ENCODE measurements at regions not wholly inside any gene's neighbourhood (a gene's known extent, or its start where the extent isn't known, plus 50 kb on each side); places are given as distances from the start of the nearest gene placed in this dataset.

- DNase-seq (ENCODE audit: low read depth in 6 of 9, low spot score in 9 of 9): no peak
- H3K4me1 ChIP-seq (ENCODE audit: control insufficient read depth in 2 of 2, insufficient read depth in 2 of 2, low read length in 2 of 2): no peaks in the 10 kb centered on the region
- WGBS: 94% methylated on average over 6 of the region's 6 CpGs
- no peak overlapping the region for H3K4me3 ChIP-seq (ENCODE audit: low read length in 2 of 2)
- no peaks in the 10 kb centered on the region for H3K36me3 ChIP-seq (ENCODE audit: control insufficient read depth in 2 of 2, insufficient read depth in 2 of 2, low read length in 1 of 2)
- H3K27ac ChIP-seq (ENCODE audit: low read depth in 1 of 2, low read length in 1 of 2): no peak overlapping the region
- no peaks in the 10 kb centered on the region for H3K9me3 ChIP-seq (ENCODE audit: control insufficient read depth in 2 of 2, insufficient read depth in 1 of 2, low read length in 1 of 2)
- H3K27me3 ChIP-seq (ENCODE audit: control insufficient read depth in 2 of 2, insufficient read depth in 1 of 2, low read length in 1 of 2): no peaks in the 10 kb centered on the region
Observed at GRCh38 chr20:17077030-17077429, 149.8 kb upstream of the PCSK2 start.

- DNase-seq (ENCODE audit: low read depth in 6 of 9, low spot score in 9 of 9): no peak
- 67% methylated on average over 1 of the region's 1 CpG for WGBS
- no peaks in the 10 kb centered on the region for H3K36me3 ChIP-seq (ENCODE audit: control insufficient read depth in 2 of 2, insufficient read depth in 2 of 2, low read length in 1 of 2)
Observed at GRCh38 chr20:17083738-17084137, 143.1 kb upstream of the PCSK2 start.

GRCh38 chr20:17084909-17085308 is 141.9 kb upstream of the PCSK2 start:
- H3K27me3 ChIP-seq (ENCODE audit: control insufficient read depth in 2 of 2, insufficient read depth in 1 of 2, low read length in 1 of 2): no peaks in the 10 kb centered on the region
- WGBS: 90% methylated on average over 3 of the region's 3 CpGs
- H3K27ac ChIP-seq (ENCODE audit: low read depth in 1 of 2, low read length in 1 of 2): no peak overlapping the region
- no peaks in the 10 kb centered on the region for H3K36me3 ChIP-seq (ENCODE audit: control insufficient read depth in 2 of 2, insufficient read depth in 2 of 2, low read length in 1 of 2)
- H3K4me1 ChIP-seq (ENCODE audit: control insufficient read depth in 2 of 2, insufficient read depth in 2 of 2, low read length in 2 of 2): no peaks in the 10 kb centered on the region
- no peak overlapping the region for H3K4me3 ChIP-seq (ENCODE audit: low read length in 2 of 2)
- no peaks in the 10 kb centered on the region for H3K9me3 ChIP-seq (ENCODE audit: control insufficient read depth in 2 of 2, insufficient read depth in 1 of 2, low read length in 1 of 2)
- no peak for DNase-seq (ENCODE audit: low read depth in 6 of 9, low spot score in 9 of 9)

More at GRCh38 chr20:17083738-17084137, 143.1 kb upstream of the PCSK2 start:
- no peaks in the 10 kb centered on the region for H3K9me3 ChIP-seq (ENCODE audit: control insufficient read depth in 2 of 2, insufficient read depth in 1 of 2, low read length in 1 of 2)
- no peaks in the 10 kb centered on the region for H3K27me3 ChIP-seq (ENCODE audit: control insufficient read depth in 2 of 2, insufficient read depth in 1 of 2, low read length in 1 of 2)
- H3K4me1 ChIP-seq (ENCODE audit: control insufficient read depth in 2 of 2, insufficient read depth in 2 of 2, low read length in 2 of 2): no peaks in the 10 kb centered on the region
- H3K4me3 ChIP-seq (ENCODE audit: low read length in 2 of 2): no peak overlapping the region
- H3K27ac ChIP-seq (ENCODE audit: low read depth in 1 of 2, low read length in 1 of 2): no peak overlapping the region

- DNase-seq (ENCODE audit: low read depth in 6 of 9, low spot score in 9 of 9): no peak
- no peak overlapping the region for H3K27ac ChIP-seq (ENCODE audit: low read depth in 1 of 2, low read length in 1 of 2)
Observed at GRCh38 chr20:17093782-17094181, 133.1 kb upstream of the PCSK2 start.

GRCh38 chr20:17097603-17098002 is 129.2 kb upstream of the PCSK2 start:
- Histone ChIP-seq H3K9me3 (ENCODE audit: control insufficient read depth in 2 of 2, insufficient read depth in 1 of 2, low read length in 1 of 2) (no peaks in the 10 kb centered on the region), H3K27ac (ENCODE audit: low read depth in 1 of 2, low read length in 1 of 2) (no peak overlapping the region), H3K36me3 (ENCODE audit: control insufficient read depth in 2 of 2, insufficient read depth in 2 of 2, low read length in 1 of 2) (no peaks in the 10 kb centered on the region), H3K4me3 (ENCODE audit: low read length in 2 of 2) (no peak overlapping the region), H3K27me3 (ENCODE audit: control insufficient read depth in 2 of 2, insufficient read depth in 1 of 2, low read length in 1 of 2) (no peaks in the 10 kb centered on the region), H3K4me1 (ENCODE audit: control insufficient read depth in 2 of 2, insufficient read depth in 2 of 2, low read length in 2 of 2) (no peaks in the 10 kb centered on the region)
- 14% methylated on average over 4 of the region's 4 CpGs for WGBS
- DNase-seq (ENCODE audit: low read depth in 6 of 9, low spot score in 9 of 9): no peak

More at GRCh38 chr20:17093782-17094181, 133.1 kb upstream of the PCSK2 start:
- WGBS: 81% methylated on average over 4 of the region's 4 CpGs
- no peaks in the 10 kb centered on the region for H3K9me3 ChIP-seq (ENCODE audit: control insufficient read depth in 2 of 2, insufficient read depth in 1 of 2, low read length in 1 of 2)
- no peaks in the 10 kb centered on the region for H3K27me3 ChIP-seq (ENCODE audit: control insufficient read depth in 2 of 2, insufficient read depth in 1 of 2, low read length in 1 of 2)
- H3K4me1 ChIP-seq (ENCODE audit: control insufficient read depth in 2 of 2, insufficient read depth in 2 of 2, low read length in 2 of 2): no peaks in the 10 kb centered on the region
- no peaks in the 10 kb centered on the region for H3K36me3 ChIP-seq (ENCODE audit: control insufficient read depth in 2 of 2, insufficient read depth in 2 of 2, low read length in 1 of 2)
- no peak overlapping the region for H3K4me3 ChIP-seq (ENCODE audit: low read length in 2 of 2)

- Histone ChIP-seq H3K9me3 (ENCODE audit: control insufficient read depth in 2 of 2, insufficient read depth in 1 of 2, low read length in 1 of 2) (no peaks in the 10 kb centered on the region), H3K4me1 (ENCODE audit: control insufficient read depth in 2 of 2, insufficient read depth in 2 of 2, low read length in 2 of 2) (no peaks in the 10 kb centered on the region), H3K27ac (ENCODE audit: low read depth in 1 of 2, low read length in 1 of 2) (no peak overlapping the region), H3K27me3 (ENCODE audit: control insufficient read depth in 2 of 2, insufficient read depth in 1 of 2, low read length in 1 of 2) (no peaks in the 10 kb centered on the region), H3K4me3 (ENCODE audit: low read length in 2 of 2) (no peak overlapping the region), H3K36me3 (ENCODE audit: control insufficient read depth in 2 of 2, insufficient read depth in 2 of 2, low read length in 1 of 2) (no peaks in the 10 kb centered on the region)
- 90% methylated on average over 1 of the region's 1 CpG for WGBS
- DNase-seq (ENCODE audit: low read depth in 6 of 9, low spot score in 9 of 9): no peak
Observed at GRCh38 chr20:17100506-17100905, 126.3 kb upstream of the PCSK2 start.

- Histone ChIP-seq H3K4me3 (ENCODE audit: low read length in 2 of 2) (no peak overlapping the region), H3K27me3 (ENCODE audit: control insufficient read depth in 2 of 2, insufficient read depth in 1 of 2, low read length in 1 of 2) (no peaks in the 10 kb centered on the region), H3K9me3 (ENCODE audit: control insufficient read depth in 2 of 2, insufficient read depth in 1 of 2, low read length in 1 of 2) (no peaks in the 10 kb centered on the region), H3K27ac (ENCODE audit: low read depth in 1 of 2, low read length in 1 of 2) (no peak overlapping the region), H3K4me1 (ENCODE audit: control insufficient read depth in 2 of 2, insufficient read depth in 2 of 2, low read length in 2 of 2) (no peaks in the 10 kb centered on the region), H3K36me3 (ENCODE audit: control insufficient read depth in 2 of 2, insufficient read depth in 2 of 2, low read length in 1 of 2) (no peaks in the 10 kb centered on the region)
- 86% methylated on average over 6 of the region's 6 CpGs for WGBS
- DNase-seq (ENCODE audit: low read depth in 6 of 9, low spot score in 9 of 9): no peak
Observed at GRCh38 chr20:17107127-17107526, 119.7 kb upstream of the PCSK2 start.

GRCh38 chr20:17108896-17109295 is 117.9 kb upstream of the PCSK2 start:
- no peaks in the 10 kb centered on the region for H3K4me1 ChIP-seq (ENCODE audit: control insufficient read depth in 2 of 2, insufficient read depth in 2 of 2, low read length in 2 of 2)
- H3K4me3 ChIP-seq (ENCODE audit: low read length in 2 of 2): no peak overlapping the region
- no peak for DNase-seq (ENCODE audit: low read depth in 6 of 9, low spot score in 9 of 9)
- no peak overlapping the region for H3K27ac ChIP-seq (ENCODE audit: low read depth in 1 of 2, low read length in 1 of 2)
- WGBS: 69% methylated on average over 2 of the region's 2 CpGs
- no peaks in the 10 kb centered on the region for H3K9me3 ChIP-seq (ENCODE audit: control insufficient read depth in 2 of 2, insufficient read depth in 1 of 2, low read length in 1 of 2)
- H3K36me3 ChIP-seq (ENCODE audit: control insufficient read depth in 2 of 2, insufficient read depth in 2 of 2, low read length in 1 of 2): no peaks in the 10 kb centered on the region
- H3K27me3 ChIP-seq (ENCODE audit: control insufficient read depth in 2 of 2, insufficient read depth in 1 of 2, low read length in 1 of 2): no peaks in the 10 kb centered on the region

- 69% methylated on average over 2 of the region's 2 CpGs for WGBS
- no peaks in the 10 kb centered on the region for H3K9me3 ChIP-seq (ENCODE audit: control insufficient read depth in 2 of 2, insufficient read depth in 1 of 2, low read length in 1 of 2)
- no peaks in the 10 kb centered on the region for H3K27me3 ChIP-seq (ENCODE audit: control insufficient read depth in 2 of 2, insufficient read depth in 1 of 2, low read length in 1 of 2)
Observed at GRCh38 chr20:17109307-17109706, 117.5 kb upstream of the PCSK2 start.

GRCh38 chr20:17128206-17128605 is 98.6 kb upstream of the PCSK2 start:
- Histone ChIP-seq H3K4me1 (ENCODE audit: control insufficient read depth in 2 of 2, insufficient read depth in 2 of 2, low read length in 2 of 2) (no peaks in the 10 kb centered on the region), H3K27ac (ENCODE audit: low read depth in 1 of 2, low read length in 1 of 2) (no peak overlapping the region), H3K36me3 (ENCODE audit: control insufficient read depth in 2 of 2, insufficient read depth in 2 of 2, low read length in 1 of 2) (no peaks in the 10 kb centered on the region), H3K27me3 (ENCODE audit: control insufficient read depth in 2 of 2, insufficient read depth in 1 of 2, low read length in 1 of 2) (no peaks in the 10 kb centered on the region), H3K4me3 (ENCODE audit: low read length in 2 of 2) (no peak overlapping the region), H3K9me3 (ENCODE audit: control insufficient read depth in 2 of 2, insufficient read depth in 1 of 2, low read length in 1 of 2) (no peaks in the 10 kb centered on the region)
- 92% methylated on average over 1 of the region's 1 CpG for WGBS
- DNase-seq (ENCODE audit: low read depth in 6 of 9, low spot score in 9 of 9): no peak

More at GRCh38 chr20:17109307-17109706, 117.5 kb upstream of the PCSK2 start:
- Histone ChIP-seq H3K4me3 (ENCODE audit: low read length in 2 of 2) (no peak overlapping the region), H3K4me1 (ENCODE audit: control insufficient read depth in 2 of 2, insufficient read depth in 2 of 2, low read length in 2 of 2) (no peaks in the 10 kb centered on the region), H3K36me3 (ENCODE audit: control insufficient read depth in 2 of 2, insufficient read depth in 2 of 2, low read length in 1 of 2) (no peaks in the 10 kb centered on the region), H3K27ac (ENCODE audit: low read depth in 1 of 2, low read length in 1 of 2) (no peak overlapping the region)
- no peak for DNase-seq (ENCODE audit: low read depth in 6 of 9, low spot score in 9 of 9)

Measured in thymus (tissue), 11 donors.